GM23338 (cell line): ENCODE measurements at regions not wholly inside any gene's neighbourhood (a gene's known extent, or its start where the extent isn't known, plus 50 kb on each side); places are given as distances from the start of the nearest gene placed in this dataset.

Source experiments
- ATAC-seq: fragments of 200-7000 bp; cut with Tn5 transposase; 3 replicates; pipeline ENCODE4 v1.9.1; 2020
- DNase-seq: peaks from one replicate; pipeline ENCODE4 v3.0.0-alpha.2; 2015; ENCODE audit warnings: low spot score
- H2AFZ ChIP-seq: fragments of 200-600 bp; sonication (generic); 2 replicates; pipeline ENCODE4 v1.8.0; 2016; ENCODE audit warnings: antibody characterized with exemption, mild to moderate bottlenecking, moderate library complexity
- H3F3A ChIP-seq: fragments of 200-600 bp; sonication (generic); replicated peaks from 2 replicates; pipeline ENCODE4 v1.8.0; 2017; ENCODE audit warnings: antibody characterized with exemption, mixed run types, low read depth
- H3K27ac ChIP-seq: fragments of 200-600 bp; sonication (generic); 2 replicates; pipeline ENCODE4 v1.6.1; 2016; ENCODE audit warnings: low read depth
- H3K27me3 ChIP-seq: fragments of 200-600 bp; sonication (generic); 2 replicates; pipeline ENCODE4 v1.8.0; 2016; ENCODE audit warnings: mild to moderate bottlenecking, mixed run types, moderate library complexity; ENCODE audit not compliant: insufficient read depth
- H3K36me3 ChIP-seq: fragments of 200-600 bp; sonication (generic); 2 replicates; pipeline ENCODE4 v1.8.0; 2016; ENCODE audit warnings: mild to moderate bottlenecking; ENCODE audit not compliant: insufficient read depth
- H3K4me1 ChIP-seq: fragments of 200-600 bp; sonication (generic); 2 replicates; pipeline ENCODE4 v1.8.0; 2016; ENCODE audit warnings: mild to moderate bottlenecking, moderate library complexity; ENCODE audit not compliant: insufficient read depth
- H3K4me2 ChIP-seq: fragments of 200-600 bp; sonication (generic); 2 replicates; pipeline ENCODE4 v1.7.1; 2017; ENCODE audit warnings: mixed run types
- H3K4me3 ChIP-seq: fragments of 200-600 bp; sonication (generic); 2 replicates; pipeline ENCODE4 v1.6.1; 2016; ENCODE audit warnings: mixed run types
- H3K79me2 ChIP-seq: fragments of 200-600 bp; sonication (generic); replicated peaks from 2 replicates; pipeline ENCODE4 v1.8.0; 2017; ENCODE audit warnings: mild to moderate bottlenecking; ENCODE audit not compliant: insufficient read depth
- H3K9me2 ChIP-seq: fragments of 200-600 bp; sonication (generic); 2 replicates; pipeline ENCODE4 v1.8.0; 2017; ENCODE audit not compliant: insufficient read depth
- H4K20me1 ChIP-seq: fragments of 200-600 bp; sonication (generic); replicated peaks from 2 replicates; pipeline ENCODE4 v1.8.0; 2017; ENCODE audit warnings: mild to moderate bottlenecking; ENCODE audit not compliant: insufficient read depth
- H3K27ac Mint-ChIP-seq: 2 replicates; pipeline ENCODE4 v1.8.0; 2020; ENCODE audit warnings: inconsistent platforms, mild to moderate bottlenecking, moderate library complexity, mixed read lengths
- H3K27me3 Mint-ChIP-seq: 3 replicates; pipeline ENCODE4 v1.8.0; 2022; ENCODE audit warnings: low read depth, mild to moderate bottlenecking, moderate library complexity, mixed read lengths, inconsistent platforms; ENCODE audit not compliant: insufficient read depth, poor library complexity
- H3K36me3 Mint-ChIP-seq: 3 replicates; pipeline ENCODE4 v1.8.0; 2021; ENCODE audit warnings: low read depth, mild to moderate bottlenecking, inconsistent platforms, moderate library complexity, mixed read lengths
- H3K4me1 Mint-ChIP-seq: 3 replicates; pipeline ENCODE4 v1.8.0; 2020; ENCODE audit warnings: mild to moderate bottlenecking, inconsistent platforms, mixed read lengths
- H3K4me3 Mint-ChIP-seq: 3 replicates; pipeline ENCODE4 v1.8.0; 2021; ENCODE audit warnings: moderate library complexity, mild to moderate bottlenecking, inconsistent platforms, mixed read lengths
- H3K9me3 Mint-ChIP-seq: 3 replicates; pipeline ENCODE4 v1.8.0; 2020; ENCODE audit warnings: moderate library complexity, mild to moderate bottlenecking, inconsistent platforms, mixed read lengths
- CREB1 ChIP-seq: fragments of 250-450 bp; sonication (Bioruptor Pico); IDR thresholded peaks from 2 replicates; pipeline ENCODE4 v1.5.0; 2020; ENCODE audit warnings: low read depth, mild to moderate bottlenecking, moderate library complexity
- EZH2 ChIP-seq: fragments of 200-600 bp; sonication (generic); IDR thresholded peaks from one replicate; pipeline ENCODE4 v1.8.0; 2017; ENCODE audit warnings: antibody characterized with exemption, mild to moderate bottlenecking, low read depth; ENCODE audit not compliant: unreplicated experiment
- EZH2phosphoT487 ChIP-seq: fragments of 200-600 bp; sonication (generic); IDR thresholded peaks from one replicate; pipeline ENCODE4 v1.8.1; 2018; ENCODE audit warnings: antibody characterized with exemption; ENCODE audit not compliant: unreplicated experiment
- JUNB ChIP-seq: IDR thresholded peaks from one replicate; pipeline ENCODE4 v1.6.1; 2016; ENCODE audit warnings: antibody characterized with exemption; ENCODE audit not compliant: unreplicated experiment
- NANOG ChIP-seq: IDR thresholded peaks from 2 replicates; pipeline ENCODE4 v1.6.1; 2016; ENCODE audit warnings: antibody characterized with exemption, borderline replicate concordance
- POLR2AphosphoS5 ChIP-seq: IDR thresholded peaks from 2 replicates; pipeline ENCODE4 v1.6.1; 2016; ENCODE audit warnings: antibody characterized with exemption, low read depth
- STAT1 ChIP-seq: IDR thresholded peaks from one replicate; pipeline ENCODE4 v1.6.1; 2016; ENCODE audit warnings: antibody characterized with exemption; ENCODE audit not compliant: unreplicated experiment
- ZNF331 ChIP-seq: fragments of 250-450 bp; sonication (Bioruptor Pico); IDR thresholded peaks from 2 replicates; pipeline ENCODE4 v1.5.0; 2020; ENCODE audit warnings: low read depth, mild to moderate bottlenecking, moderate library complexity
- TF ChIP-seq, protein P1 (sequence below): IDR thresholded peaks from one replicate; pipeline ENCODE4 v1.6.1; 2018; ENCODE audit warnings: antibody characterized with exemption; ENCODE audit not compliant: unreplicated experiment
- TF ChIP-seq, protein P2 (sequence below): IDR thresholded peaks from 2 replicates; pipeline ENCODE4 v1.6.1; 2016; ENCODE audit warnings: antibody characterized with exemption

DNA sequence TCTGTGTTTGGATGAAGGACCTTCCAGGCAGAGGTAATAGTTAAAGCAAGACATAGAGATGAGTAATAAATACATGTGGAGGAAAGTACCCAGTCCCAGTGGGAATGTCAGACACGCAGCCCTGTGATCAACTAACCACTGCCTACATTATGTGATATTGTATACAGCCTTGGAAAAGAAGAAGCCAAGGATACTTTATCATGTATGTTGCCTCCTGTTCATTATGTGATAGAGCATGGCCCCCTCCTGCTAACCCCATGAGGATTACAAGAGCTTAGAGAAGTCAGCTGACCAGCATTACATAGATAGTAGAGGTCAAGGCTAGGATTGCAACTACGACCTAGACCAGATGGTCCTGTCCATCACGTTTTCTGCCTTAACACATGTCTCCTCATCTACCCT lies 497.0 kb upstream of the TNC start (continued):
- TF ChIP-seq, protein P1, sequence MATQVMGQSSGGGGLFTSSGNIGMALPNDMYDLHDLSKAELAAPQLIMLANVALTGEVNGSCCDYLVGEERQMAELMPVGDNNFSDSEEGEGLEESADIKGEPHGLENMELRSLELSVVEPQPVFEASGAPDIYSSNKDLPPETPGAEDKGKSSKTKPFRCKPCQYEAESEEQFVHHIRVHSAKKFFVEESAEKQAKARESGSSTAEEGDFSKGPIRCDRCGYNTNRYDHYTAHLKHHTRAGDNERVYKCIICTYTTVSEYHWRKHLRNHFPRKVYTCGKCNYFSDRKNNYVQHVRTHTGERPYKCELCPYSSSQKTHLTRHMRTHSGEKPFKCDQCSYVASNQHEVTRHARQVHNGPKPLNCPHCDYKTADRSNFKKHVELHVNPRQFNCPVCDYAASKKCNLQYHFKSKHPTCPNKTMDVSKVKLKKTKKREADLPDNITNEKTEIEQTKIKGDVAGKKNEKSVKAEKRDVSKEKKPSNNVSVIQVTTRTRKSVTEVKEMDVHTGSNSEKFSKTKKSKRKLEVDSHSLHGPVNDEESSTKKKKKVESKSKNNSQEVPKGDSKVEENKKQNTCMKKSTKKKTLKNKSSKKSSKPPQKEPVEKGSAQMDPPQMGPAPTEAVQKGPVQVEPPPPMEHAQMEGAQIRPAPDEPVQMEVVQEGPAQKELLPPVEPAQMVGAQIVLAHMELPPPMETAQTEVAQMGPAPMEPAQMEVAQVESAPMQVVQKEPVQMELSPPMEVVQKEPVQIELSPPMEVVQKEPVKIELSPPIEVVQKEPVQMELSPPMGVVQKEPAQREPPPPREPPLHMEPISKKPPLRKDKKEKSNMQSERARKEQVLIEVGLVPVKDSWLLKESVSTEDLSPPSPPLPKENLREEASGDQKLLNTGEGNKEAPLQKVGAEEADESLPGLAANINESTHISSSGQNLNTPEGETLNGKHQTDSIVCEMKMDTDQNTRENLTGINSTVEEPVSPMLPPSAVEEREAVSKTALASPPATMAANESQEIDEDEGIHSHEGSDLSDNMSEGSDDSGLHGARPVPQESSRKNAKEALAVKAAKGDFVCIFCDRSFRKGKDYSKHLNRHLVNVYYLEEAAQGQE, result no peak
- TF ChIP-seq NANOG, result no peak
- no peak for TF ChIP-seq EZH2phosphoT487
- TF ChIP-seq ZNF331 (CRISPR knock-in tag), result no peak
- TF ChIP-seq POLR2AphosphoS5, result no peak
- TF ChIP-seq STAT1, result no peak
- TF ChIP-seq, protein P2, sequence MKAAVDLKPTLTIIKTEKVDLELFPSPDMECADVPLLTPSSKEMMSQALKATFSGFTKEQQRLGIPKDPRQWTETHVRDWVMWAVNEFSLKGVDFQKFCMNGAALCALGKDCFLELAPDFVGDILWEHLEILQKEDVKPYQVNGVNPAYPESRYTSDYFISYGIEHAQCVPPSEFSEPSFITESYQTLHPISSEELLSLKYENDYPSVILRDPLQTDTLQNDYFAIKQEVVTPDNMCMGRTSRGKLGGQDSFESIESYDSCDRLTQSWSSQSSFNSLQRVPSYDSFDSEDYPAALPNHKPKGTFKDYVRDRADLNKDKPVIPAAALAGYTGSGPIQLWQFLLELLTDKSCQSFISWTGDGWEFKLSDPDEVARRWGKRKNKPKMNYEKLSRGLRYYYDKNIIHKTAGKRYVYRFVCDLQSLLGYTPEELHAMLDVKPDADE, result no peak

GRCh38 chr9:115615821-115616665 lies 498.1 kb upstream of the TNC start:
- Mint-ChIP-seq H3K36me3 (peaks cover 4% of the 10 kb centered on the region; the same call in 2 of the 3 replicates), H3K4me1 (no peaks in the 10 kb centered on the region), H3K9me3 (peaks cover 8% of the 10 kb centered on the region; the same call in 2 of the 3 replicates), H3K4me3 (no peak overlapping the region), H3K27ac (no peak overlapping the region), H3K27me3 (no peaks in the 10 kb centered on the region)
- no peak overlapping the region for H3K27ac ChIP-seq
- H3F3A ChIP-seq, result no peaks in the 10 kb centered on the region
- no peak overlapping the region for H3K4me2 ChIP-seq
- peaks cover 7% of the 10 kb centered on the region for H3K9me2 ChIP-seq
- H3K36me3 ChIP-seq, result no peaks in the 10 kb centered on the region
- no peak for DNase-seq
- no peak for ATAC-seq
- H3K27me3 ChIP-seq, result no peaks in the 10 kb centered on the region
- H2AFZ ChIP-seq, result no peak overlapping the region
- no peak overlapping the region for H3K4me3 ChIP-seq
- H3K79me2 ChIP-seq, result no peaks in the 10 kb centered on the region
- no peaks in the 10 kb centered on the region for H4K20me1 ChIP-seq
- H3K4me1 ChIP-seq, result no peaks in the 10 kb centered on the region
- TF ChIP-seq STAT1 (no peak), CREB1 (CRISPR knock-in tag) (no peak), NANOG (no peak), ZNF331 (CRISPR knock-in tag) (no peak), POLR2AphosphoS5 (no peak), JUNB (no peak), EZH2 (no peak)
- TF ChIP-seq, protein P1, result no peak
